Left renal pelvis (tissue), 4 donors: ENCODE measurements at regions not wholly inside any gene's neighbourhood (a gene's known extent, or its start where the extent isn't known, plus 50 kb on each side); places are given as distances from the start of the nearest gene placed in this dataset.

Experiments used
- DNase-seq, 4 donors: peaks; one replicate each; pipeline ENCODE4 v3.0.0-alpha.2; 2013; ENCODE audit warnings: low read depth in 4 of 4, low spot score in 3 of 4

GRCh38 chr12:30440826-30441602 lies 254.7 kb downstream of the IPO8 start:
- no peak for DNase-seq

GRCh38 chr12:30439201-30439600 lies 256.5 kb downstream of the IPO8 start:
- DNase-seq = no peak

DNA sequence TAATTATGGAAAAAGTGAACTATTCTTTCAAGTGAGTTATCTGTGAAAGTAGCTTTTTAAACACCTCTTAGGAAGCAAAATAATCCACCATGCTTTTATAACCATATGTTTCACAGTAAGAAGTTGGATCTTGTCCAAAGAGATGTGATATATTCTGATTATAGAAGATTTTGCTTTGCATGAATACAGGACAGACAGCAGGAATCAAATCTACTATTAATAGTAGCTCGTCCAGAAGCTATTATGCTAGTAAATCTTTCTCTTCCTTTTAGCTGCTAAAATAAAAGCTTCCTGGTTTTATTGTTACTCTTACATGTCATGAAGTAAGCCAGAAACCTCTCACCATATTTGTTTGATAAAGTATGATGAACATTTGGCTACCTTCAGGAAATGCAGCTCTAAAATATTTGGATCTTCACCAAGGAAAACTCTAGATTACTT lies 257.0 kb downstream of the IPO8 start:
- no peak for DNase-seq

DNA sequence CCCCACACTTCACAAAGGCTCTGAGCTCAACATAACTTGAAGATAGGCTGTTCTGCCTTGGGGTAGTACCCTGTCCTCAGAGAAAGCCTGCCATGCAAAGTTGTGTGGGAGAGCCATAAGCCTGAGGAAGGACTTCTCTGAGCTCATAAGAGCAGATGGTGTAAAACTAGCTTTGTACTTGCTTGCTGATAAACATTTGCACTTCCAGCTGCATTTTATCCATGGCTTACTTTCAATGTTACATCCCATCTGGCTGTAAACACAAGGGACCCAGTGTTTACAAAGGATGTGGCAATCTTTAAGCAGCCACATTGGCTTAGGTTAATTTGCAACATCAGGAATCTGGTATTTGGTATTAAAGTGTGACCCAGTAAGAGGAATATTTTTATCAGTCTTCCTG lies 258.1 kb downstream of the IPO8 start:
- DNase-seq = peak in 2 of 4 donors; percentile 34 to 45

GRCh38 chr12:30437044-30437443 lies 258.6 kb downstream of the IPO8 start:
- DNase-seq = no peak

GRCh38 chr12:30428098-30428497 lies 267.6 kb downstream of the IPO8 start:
- DNase-seq = no peak

GRCh38 chr12:30427555-30427954 lies 268.1 kb downstream of the IPO8 start:
- DNase-seq = no peak

GRCh38 chr12:30425445-30425844 lies 270.2 kb downstream of the IPO8 start:
- DNase-seq = no peak

DNA sequence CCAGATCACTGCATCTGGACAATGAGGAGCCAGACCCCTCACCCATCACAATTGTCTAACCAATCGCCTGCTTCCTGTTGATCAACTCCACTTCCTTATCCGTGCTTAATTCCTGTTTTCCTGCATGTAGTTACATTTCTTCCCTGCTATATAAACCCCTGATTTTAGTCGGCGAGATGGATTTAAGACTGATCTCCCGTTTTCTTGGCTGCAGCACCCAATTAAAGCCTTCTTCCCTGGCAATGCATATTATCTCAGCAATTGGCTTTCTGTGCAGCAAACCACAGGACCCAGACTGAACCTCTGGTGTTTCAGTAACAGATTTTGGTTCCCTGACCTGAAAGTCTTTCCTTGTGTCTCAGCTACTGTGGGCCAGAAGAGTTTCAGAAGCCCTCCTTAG lies 272.3 kb downstream of the IPO8 start:
- no peak for DNase-seq

- no peak for DNase-seq
These were observed 272.8 kb downstream of the IPO8 start for GRCh38 chr12:30422844-30423243.

DNA sequence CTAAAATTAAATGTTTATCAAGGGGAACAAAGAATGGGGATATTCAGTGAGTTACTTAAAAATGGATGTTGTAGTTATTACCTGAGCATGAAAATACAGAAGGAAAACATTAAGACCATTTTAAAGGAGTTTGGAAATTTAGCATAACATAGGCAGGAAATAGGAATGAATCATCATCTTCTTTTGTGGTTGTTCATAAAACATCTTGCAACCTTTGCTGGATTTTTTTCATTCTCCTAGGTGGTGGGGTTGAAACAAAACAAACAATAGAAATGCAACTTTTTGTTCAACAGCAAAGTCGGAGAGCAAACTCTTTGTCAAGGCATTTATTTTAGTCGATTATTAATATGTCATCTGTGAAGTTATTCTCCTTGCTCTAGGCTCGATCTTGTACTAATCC lies 275.1 kb downstream of the IPO8 start:
- DNase-seq = no peak

DNA sequence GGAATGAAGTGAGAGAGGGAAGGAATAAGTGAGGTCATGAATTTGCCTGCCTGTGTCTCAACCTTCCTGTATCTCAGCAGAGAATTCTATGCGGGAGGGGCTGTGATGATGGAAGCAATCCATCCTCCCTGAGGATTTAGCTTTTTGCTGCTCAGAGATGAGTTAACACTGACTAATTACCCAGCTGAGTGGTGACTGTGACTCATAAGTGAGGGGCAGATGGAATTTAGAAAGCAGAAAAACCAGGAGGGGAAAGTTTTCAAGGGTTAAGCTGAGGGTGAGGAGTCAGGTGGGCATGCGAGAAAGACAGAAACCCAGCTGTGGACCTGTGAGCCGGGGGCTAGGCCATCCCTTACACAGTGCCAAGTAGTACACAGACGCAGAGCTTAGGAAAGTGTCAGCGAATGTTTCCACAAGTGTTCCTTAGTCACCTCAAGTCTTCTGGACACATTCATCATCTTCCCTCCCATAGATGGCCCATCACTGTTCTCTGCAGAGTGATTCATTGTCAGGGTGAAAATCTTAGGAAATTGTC lies 277.9 kb downstream of the IPO8 start:
- DNase-seq = no peak

GRCh38 chr12:30416631-30417030 lies 279.0 kb downstream of the IPO8 start:
- no peak for DNase-seq

- no peak for DNase-seq
These were observed 279.9 kb downstream of the IPO8 start for GRCh38 chr12:30415777-30416176.

GRCh38 chr12:30414507-30414906 lies 281.2 kb downstream of the IPO8 start:
- DNase-seq = no peak

DNA sequence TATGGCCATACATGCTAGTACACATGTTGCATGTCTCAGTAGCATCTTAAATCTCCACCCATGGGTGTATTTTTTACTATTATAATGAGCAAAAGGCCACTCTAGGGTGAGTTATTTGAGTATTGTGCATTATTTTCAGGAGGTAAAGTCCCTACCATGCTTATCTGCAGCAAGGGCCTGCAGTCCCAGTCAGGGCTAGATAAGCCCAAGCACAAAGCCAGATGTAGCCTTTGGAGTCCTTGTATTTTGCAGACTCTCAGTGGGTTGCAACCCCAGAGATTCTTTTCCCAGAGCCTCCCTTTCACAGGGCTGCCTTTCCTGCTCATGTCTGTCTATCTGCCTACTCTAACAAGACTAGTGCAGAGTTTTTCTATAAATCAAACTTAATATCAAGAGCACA lies 295.3 kb downstream of the IPO8 start:
- no peak for DNase-seq

- DNase-seq = no peak
These were observed 295.8 kb downstream of the IPO8 start for GRCh38 chr12:30399859-30400258.

DNA sequence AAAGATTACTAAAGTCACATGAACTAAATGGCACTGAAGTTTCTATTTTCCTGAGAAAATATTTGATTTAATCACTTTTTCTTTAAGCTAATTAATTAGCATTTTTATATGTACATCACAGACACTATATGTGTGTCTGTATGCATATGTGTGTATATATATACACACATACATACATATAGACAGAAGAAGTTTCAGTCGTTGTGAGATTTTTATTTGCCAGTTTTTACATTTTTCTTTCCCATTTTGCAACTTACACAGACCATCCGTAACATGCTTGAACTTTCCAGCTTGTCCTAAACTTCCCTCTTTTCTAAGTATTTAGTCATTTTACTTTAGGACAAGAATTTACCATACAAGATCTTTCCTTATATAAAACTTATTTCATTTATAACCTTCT lies 299.1 kb downstream of the IPO8 start:
- DNase-seq = no peak

- no peak for DNase-seq
These were observed 300.5 kb downstream of the IPO8 start for GRCh38 chr12:30395190-30395589.

DNA sequence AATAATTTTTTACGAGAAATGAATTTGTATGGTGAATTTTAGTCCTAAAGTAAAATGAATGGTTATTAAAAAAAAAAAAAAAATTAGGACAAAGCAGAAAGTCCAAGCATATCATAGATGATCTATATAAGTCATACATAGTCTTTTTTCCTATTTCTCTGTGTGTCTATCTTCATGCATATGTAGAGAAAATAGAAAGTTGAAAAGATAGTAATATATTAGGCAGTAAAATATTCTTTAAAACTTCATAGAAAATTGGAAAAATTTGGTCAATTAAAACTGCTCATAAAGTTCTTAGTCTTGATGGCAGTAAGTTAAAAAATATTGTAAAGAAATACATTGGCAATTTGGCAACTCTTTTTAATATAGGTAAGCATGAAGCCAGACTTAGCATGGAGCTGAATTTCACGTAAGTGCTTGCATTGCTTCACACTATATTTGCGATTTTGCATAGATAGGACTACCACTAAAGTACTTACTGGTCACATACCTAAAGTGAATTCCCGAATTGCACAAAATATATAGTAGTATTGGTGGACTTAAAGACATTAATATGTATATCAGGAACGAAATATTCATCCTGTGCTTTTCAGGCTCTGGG lies 303.8 kb downstream of the IPO8 start:
- no peak for DNase-seq

- DNase-seq = no peak
These were observed 310.0 kb downstream of the IPO8 start for GRCh38 chr12:30385706-30386105.

GRCh38 chr12:30384976-30385375 lies 310.7 kb downstream of the IPO8 start:
- DNase-seq = no peak
